Brain microvascular endothelial cell (primary cell): ENCODE measurements at regions not wholly inside any gene's neighbourhood (a gene's known extent, or its start where the extent isn't known, plus 50 kb on each side); places are given as distances from the start of the nearest gene placed in this dataset.

Source experiments
- DNase-seq: peaks from one replicate; pipeline ENCODE4 v3.0.0-alpha.2; 2020
- H3K27ac ChIP-seq: fragments of 250-450 bp; sonication (Bioruptor Pico); 2 replicates; pipeline ENCODE4 v1.5.1; 2020; ENCODE audit warnings: mild to moderate bottlenecking, moderate library complexity
- H3K27me3 ChIP-seq: fragments of 250-450 bp; sonication (Bioruptor Pico); replicated peaks from 2 replicates; pipeline ENCODE4 v1.5.1; 2020; ENCODE audit warnings: mild to moderate bottlenecking
- H3K36me3 ChIP-seq: fragments of 250-450 bp; sonication (Bioruptor Pico); replicated peaks from 2 replicates; pipeline ENCODE4 v1.5.1; 2020; ENCODE audit warnings: mild to moderate bottlenecking
- H3K4me3 ChIP-seq: 2 replicates; pipeline ENCODE4 v1.5.1; 2011; ENCODE audit warnings: low read depth, mild to moderate bottlenecking, control low read depth, low read length, moderate library complexity
- in situ Hi-C: cut with HindIII; loops from 2 replicates; pipeline ENCODE4 v1.10.0; 2017; ENCODE audit warnings: low sequenced_read_pairs, low pct_ligation_motif_present
- TF ChIP-seq, protein P1 (sequence below): IDR thresholded peaks from 2 replicates; pipeline ENCODE4 v1.5.1; 2011; ENCODE audit warnings: low read depth, mild to moderate bottlenecking, moderate library complexity, low read length, control low read depth, inconsistent platforms; ENCODE audit errors: missing control alignments

DNA sequence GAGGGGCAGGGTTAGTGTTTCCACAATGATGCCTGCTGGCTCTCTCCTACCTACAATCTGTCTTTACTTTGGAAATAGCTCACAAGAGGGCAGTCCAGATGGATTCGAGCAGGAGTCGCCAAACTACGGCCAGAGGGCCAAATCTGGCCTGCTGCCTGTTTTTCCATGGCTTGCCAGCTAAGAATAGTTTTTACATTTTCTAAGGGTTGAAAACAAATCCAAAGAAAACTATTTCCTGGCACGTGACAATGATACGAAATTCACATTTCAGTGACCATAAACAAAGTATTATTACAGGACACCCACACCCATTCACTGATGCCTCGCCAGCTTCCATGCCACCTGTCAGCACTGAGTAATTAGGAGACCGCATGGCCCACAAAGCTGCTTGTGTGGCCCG is 162.9 kb upstream of the WWC1 start:
- Histone ChIP-seq H3K36me3 (no peaks in the 10 kb centered on the region), H3K4me3 (no peak overlapping the region), H3K27ac (no peak overlapping the region), H3K27me3 (no peaks in the 10 kb centered on the region)
- in situ Hi-C loops = no loop called here
- TF ChIP-seq, protein P1, sequence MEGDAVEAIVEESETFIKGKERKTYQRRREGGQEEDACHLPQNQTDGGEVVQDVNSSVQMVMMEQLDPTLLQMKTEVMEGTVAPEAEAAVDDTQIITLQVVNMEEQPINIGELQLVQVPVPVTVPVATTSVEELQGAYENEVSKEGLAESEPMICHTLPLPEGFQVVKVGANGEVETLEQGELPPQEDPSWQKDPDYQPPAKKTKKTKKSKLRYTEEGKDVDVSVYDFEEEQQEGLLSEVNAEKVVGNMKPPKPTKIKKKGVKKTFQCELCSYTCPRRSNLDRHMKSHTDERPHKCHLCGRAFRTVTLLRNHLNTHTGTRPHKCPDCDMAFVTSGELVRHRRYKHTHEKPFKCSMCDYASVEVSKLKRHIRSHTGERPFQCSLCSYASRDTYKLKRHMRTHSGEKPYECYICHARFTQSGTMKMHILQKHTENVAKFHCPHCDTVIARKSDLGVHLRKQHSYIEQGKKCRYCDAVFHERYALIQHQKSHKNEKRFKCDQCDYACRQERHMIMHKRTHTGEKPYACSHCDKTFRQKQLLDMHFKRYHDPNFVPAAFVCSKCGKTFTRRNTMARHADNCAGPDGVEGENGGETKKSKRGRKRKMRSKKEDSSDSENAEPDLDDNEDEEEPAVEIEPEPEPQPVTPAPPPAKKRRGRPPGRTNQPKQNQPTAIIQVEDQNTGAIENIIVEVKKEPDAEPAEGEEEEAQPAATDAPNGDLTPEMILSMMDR = no peak
- DNase-seq = no peak

DNA sequence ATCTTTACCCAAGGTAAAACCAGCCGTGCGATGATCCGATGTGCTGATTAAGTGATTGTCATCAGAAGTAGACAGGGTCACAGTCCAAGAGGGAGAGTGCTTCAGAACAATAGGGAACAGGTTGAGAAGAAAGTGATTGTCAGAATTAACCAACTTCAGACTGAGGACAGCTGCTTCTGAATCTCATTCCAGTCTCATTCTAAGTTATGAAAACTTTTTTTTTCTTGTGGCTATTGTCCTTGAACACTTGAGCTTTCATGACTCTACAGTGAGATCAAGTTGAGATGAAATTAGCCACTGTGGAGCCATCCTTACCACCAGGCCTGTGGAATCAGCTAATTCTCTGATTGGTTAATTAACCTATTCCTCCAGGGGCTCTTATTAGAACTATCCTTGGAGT is 159.9 kb upstream of the WWC1 start:
- no peaks in the 10 kb centered on the region for H3K27me3 ChIP-seq
- DNase-seq = no peak
- TF ChIP-seq, protein P1 = no peak
- no peak overlapping the region for H3K27ac ChIP-seq
- no peaks in the 10 kb centered on the region for H3K36me3 ChIP-seq
- H3K4me3 ChIP-seq = no peak overlapping the region
- in situ Hi-C loops = no loop called here

DNA sequence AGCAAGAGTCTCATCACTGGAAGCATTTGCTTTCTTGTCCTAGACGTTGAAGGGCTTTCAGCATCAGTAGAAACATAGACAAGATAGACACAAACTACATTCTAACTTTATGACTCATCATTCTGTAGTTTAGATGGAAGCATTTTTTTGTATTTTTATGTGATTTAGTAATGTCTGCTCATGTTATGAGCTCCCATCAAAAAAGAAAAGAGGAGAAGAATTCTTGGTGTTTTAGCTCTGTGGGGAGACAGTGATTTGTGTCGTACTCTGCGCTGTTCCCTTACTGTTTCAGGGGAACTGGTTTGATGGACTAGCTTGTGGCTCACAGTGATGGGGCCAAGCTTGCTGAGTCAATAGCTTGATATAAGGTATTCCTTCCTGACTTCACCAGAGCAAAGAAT is 159.2 kb upstream of the WWC1 start:
- H3K27me3 ChIP-seq = no peaks in the 10 kb centered on the region
- TF ChIP-seq, protein P1 = no peak
- in situ Hi-C loops = no loop called here
- no peak overlapping the region for H3K27ac ChIP-seq
- no peak overlapping the region for H3K4me3 ChIP-seq
- H3K36me3 ChIP-seq = no peaks in the 10 kb centered on the region
- no peak for DNase-seq

DNA sequence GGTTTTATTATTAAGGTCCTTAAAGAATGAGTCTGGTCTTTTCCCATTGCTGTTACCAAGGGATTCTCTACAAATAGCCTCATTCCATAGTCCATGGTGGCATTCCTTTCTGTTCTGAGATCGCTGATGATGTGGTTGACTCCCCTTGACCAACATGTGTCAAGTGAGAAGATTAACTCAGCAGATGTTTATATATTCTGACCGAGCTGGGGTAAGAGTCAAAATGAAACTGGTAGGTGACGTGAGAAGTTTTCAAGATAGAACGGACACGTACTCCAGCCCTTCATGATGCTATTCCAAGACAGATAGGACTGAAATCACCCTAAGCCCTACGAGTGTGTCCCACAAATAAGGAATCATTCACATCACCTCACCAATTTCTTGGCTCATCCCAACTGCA is 155.5 kb upstream of the WWC1 start:
- DNase-seq = no peak
- TF ChIP-seq, protein P1 = no peak
- H3K27ac ChIP-seq = no peak overlapping the region
- no peaks in the 10 kb centered on the region for H3K27me3 ChIP-seq
- in situ Hi-C loops = no loop called here
- H3K4me3 ChIP-seq = no peak overlapping the region
- no peaks in the 10 kb centered on the region for H3K36me3 ChIP-seq

DNA sequence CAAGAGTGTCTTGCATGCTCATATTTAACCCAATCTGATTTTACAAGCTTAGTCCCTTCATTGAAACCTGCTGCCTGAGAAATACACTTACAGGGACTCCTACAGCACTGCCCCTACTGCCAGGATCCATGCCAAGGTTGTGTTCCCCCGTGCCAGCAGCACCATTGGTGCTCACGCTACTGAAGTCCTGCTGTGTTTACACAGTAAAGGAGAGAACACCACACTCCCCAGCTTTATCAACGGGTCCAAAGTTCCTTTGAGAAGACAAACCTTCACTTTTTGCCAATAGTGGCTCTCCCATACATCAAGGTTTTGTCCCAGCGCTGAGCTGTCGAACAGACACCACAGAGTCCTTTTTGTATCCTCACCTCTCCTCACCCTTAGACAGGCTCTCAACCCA is 155.1 kb upstream of the WWC1 start:
- TF ChIP-seq, protein P1 = no peak
- in situ Hi-C loops = no loop called here

DNA sequence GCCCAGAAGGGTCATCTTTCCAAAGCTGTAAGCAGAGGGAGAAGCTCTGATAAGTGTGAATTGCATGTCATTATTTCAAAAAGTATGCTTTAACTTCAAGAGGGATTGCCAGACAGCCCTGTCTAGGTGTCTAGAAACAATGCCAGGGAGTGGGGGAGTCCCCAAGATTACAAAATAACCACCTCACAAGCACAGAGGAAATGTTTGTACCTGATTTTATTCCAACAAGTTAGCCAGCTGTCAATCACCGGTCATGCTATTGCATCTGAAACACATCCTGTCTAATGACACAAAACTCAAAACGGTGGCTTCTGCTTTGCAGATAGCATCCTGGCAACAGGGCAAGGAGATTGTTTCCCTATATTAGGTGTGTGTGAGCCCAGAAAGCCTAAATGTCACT is 154.2 kb upstream of the WWC1 start:
- TF ChIP-seq, protein P1 = no peak
- in situ Hi-C loops = no loop called here
- H3K27ac ChIP-seq = no peak overlapping the region
- H3K36me3 ChIP-seq = no peaks in the 10 kb centered on the region
- H3K4me3 ChIP-seq = no peak overlapping the region
- no peaks in the 10 kb centered on the region for H3K27me3 ChIP-seq
- no peak for DNase-seq

More for the DNA sequence above, 155.1 kb upstream of the WWC1 start:
- H3K27me3 ChIP-seq = no peaks in the 10 kb centered on the region
- no peak for DNase-seq
- H3K27ac ChIP-seq = no peak overlapping the region
- H3K4me3 ChIP-seq = no peak overlapping the region
- H3K36me3 ChIP-seq = no peaks in the 10 kb centered on the region
